IMR-90 (cell line): ENCODE measurements at regions not wholly inside any gene's neighbourhood (a gene's known extent, or its start where the extent isn't known, plus 50 kb on each side); places are given as distances from the start of the nearest gene placed in this dataset.

Source experiments
- ATAC-seq: fragments of 200-7000 bp; cut with Tn5 transposase; 2 replicates; pipeline ENCODE4 v1.9.1; 2020; ENCODE audit warnings: low read depth, mild to moderate bottlenecking, moderate library complexity
- BruUV-seq: library from RNA; stranded (reverse); fragments of 400-500 nt; replicated peaks from 2 replicates; lab custom pipeline; 2021; lab: Mats Ljungman, UMichigan
- CTCF ChIA-PET: fragments of 300-600 bp; formaldehyde crosslinking; extraction: SDS; loops from one replicate; lab custom pipeline; 2021; ENCODE audit warnings: antibody characterized with exemption; lab: Yijun Ruan, JAX
- POLR2A ChIA-PET: fragments of 300-600 bp; sonication (Branson Sonifier 250); formaldehyde crosslinking; loops from one replicate; lab custom pipeline; 2022; ENCODE audit warnings: antibody characterized with exemption; ENCODE audit not compliant: unreplicated experiment; lab: Charles Lee
- DNase-seq: peaks from one replicate; pipeline ENCODE4 v3.0.0; 2013
- H2AFZ ChIP-seq: replicated peaks from 2 replicates; pipeline ENCODE3; 2013; ENCODE audit warnings: low read length, mild to moderate bottlenecking; ENCODE audit not compliant: poor library complexity
- H2AK5ac ChIP-seq: 2 replicates; pipeline ENCODE4 v1.6.1; 2013; ENCODE audit warnings: low read depth, low read length, inconsistent platforms
- H2AK9ac ChIP-seq: replicated peaks from 2 replicates; pipeline ENCODE3; 2013; ENCODE audit warnings: mild to moderate bottlenecking, low read depth, low read length, moderate library complexity; ENCODE audit not compliant: poor library complexity
- H2BK120ac ChIP-seq: 2 replicates; pipeline ENCODE4 v1.6.1; 2013; ENCODE audit warnings: low read depth, low read length, inconsistent platforms
- H2BK15ac ChIP-seq: 3 replicates; pipeline ENCODE4 v1.6.1; 2013; ENCODE audit warnings: low read depth, low read length, inconsistent platforms
- H2BK20ac ChIP-seq: 2 replicates; pipeline ENCODE4 v1.6.1; 2013; ENCODE audit warnings: low read depth, mild to moderate bottlenecking, inconsistent platforms, low read length, moderate library complexity
- H2BK5ac ChIP-seq: 2 replicates; pipeline ENCODE4 v1.6.1; 2013; ENCODE audit warnings: mild to moderate bottlenecking, low read depth, low read length, inconsistent platforms; ENCODE audit not compliant: poor library complexity, severe bottlenecking
- H3K14ac ChIP-seq: replicated peaks from 2 replicates; pipeline ENCODE4 v1.6.1; 2013; ENCODE audit warnings: low read depth, low read length, inconsistent platforms
- H3K18ac ChIP-seq: 2 replicates; pipeline ENCODE4 v1.6.1; 2013; ENCODE audit warnings: low read depth, low read length, control low read depth
- H3K23ac ChIP-seq: 2 replicates; pipeline ENCODE4 v1.6.1; 2013; ENCODE audit warnings: low read depth, low read length, inconsistent platforms
- H3K27ac ChIP-seq: 2 replicates; pipeline ENCODE4 v1.5.1; 2013; ENCODE audit warnings: mild to moderate bottlenecking, control low read depth, low read length; ENCODE audit not compliant: insufficient read depth
- H3K27me3 ChIP-seq: 2 replicates; pipeline ENCODE4 v1.6.1; 2013; ENCODE audit warnings: low read length; ENCODE audit not compliant: control insufficient read depth, insufficient read depth
- H3K36me3 ChIP-seq: 2 replicates; pipeline ENCODE4 v1.6.1; 2013; ENCODE audit warnings: low read length, mixed read lengths; ENCODE audit not compliant: control insufficient read depth, insufficient read depth
- H3K4ac ChIP-seq: 2 replicates; pipeline ENCODE4 v1.6.1; 2013; ENCODE audit warnings: low read depth, low read length, inconsistent platforms
- H3K4me1 ChIP-seq: 2 replicates; pipeline ENCODE4 v1.6.1; 2013; ENCODE audit warnings: low read length, mixed read lengths; ENCODE audit not compliant: control insufficient read depth, insufficient read depth
- H3K4me2 ChIP-seq: 2 replicates; pipeline ENCODE4 v1.6.1; 2013; ENCODE audit warnings: low read depth, mild to moderate bottlenecking, control low read depth, low read length, moderate library complexity
- H3K4me3 ChIP-seq: 2 replicates; pipeline ENCODE4 v1.5.1; 2013; ENCODE audit warnings: low read depth, mild to moderate bottlenecking, control low read depth, low read length, moderate library complexity; ENCODE audit not compliant: insufficient read depth
- H3K56ac ChIP-seq: 2 replicates; pipeline ENCODE4 v1.6.1; 2013; ENCODE audit warnings: low read length, inconsistent platforms; ENCODE audit not compliant: insufficient read depth; ENCODE audit errors: extremely low read depth
- H3K79me1 ChIP-seq, 2 experiments: 2 replicates each; pipeline ENCODE4 v1.6.1; 2013; ENCODE audit warnings: low read length in 2 of 2, inconsistent platforms in 1 of 2, low read depth in 1 of 2
- H3K9ac ChIP-seq: 2 replicates; pipeline ENCODE4 v1.6.1; 2013; ENCODE audit warnings: low read depth, low read length, control low read depth
- H3K9me1 ChIP-seq: 2 replicates; pipeline ENCODE4 v1.6.1; 2013; ENCODE audit warnings: low read length, inconsistent platforms; ENCODE audit not compliant: insufficient read depth
- H3K9me3 ChIP-seq: 2 replicates; pipeline ENCODE4 v1.6.1; 2013; ENCODE audit warnings: low read length; ENCODE audit not compliant: control insufficient read depth, insufficient read depth
- H4K20me1 ChIP-seq: 2 replicates; pipeline ENCODE4 v1.6.1; 2013; ENCODE audit warnings: low read length, inconsistent platforms; ENCODE audit not compliant: insufficient read depth
- H4K5ac ChIP-seq: 2 replicates; pipeline ENCODE4 v1.6.1; 2013; ENCODE audit warnings: mild to moderate bottlenecking, low read depth, low read length, control low read depth
- H4K8ac ChIP-seq, 2 experiments: 2 replicates each; pipeline ENCODE4 v1.6.1; 2013; ENCODE audit warnings: low read depth in 2 of 2, low read length in 2 of 2, control low read depth in 1 of 2, inconsistent platforms in 1 of 2
- H4K91ac ChIP-seq: 2 replicates; pipeline ENCODE4 v1.6.1; 2013; ENCODE audit warnings: low read depth, low read length, inconsistent platforms; ENCODE audit not compliant: insufficient read depth
- NFE2L2 ChIP-seq: fragments of 150-350 bp; IDR thresholded peaks from 2 replicates; pipeline ENCODE4 v1.6.1; 2016; ENCODE audit warnings: low read depth, mild to moderate bottlenecking, low read length
- RCOR1 ChIP-seq: IDR thresholded peaks from 2 replicates; pipeline ENCODE4 v1.6.1; 2012; ENCODE audit warnings: mild to moderate bottlenecking, low read length, improper control_type of control experiment; ENCODE audit not compliant: insufficient replicate concordance
- RFX5 ChIP-seq: IDR thresholded peaks from 2 replicates; pipeline ENCODE4 v1.8.0; 2012; ENCODE audit warnings: low read depth, mild to moderate bottlenecking, low read length, moderate library complexity
- WGBS, 2 experiments: methylation state at CpG; one replicate each; pipeline versions ENCODE4 v1.1.5 to v1.1.7; 2013; ENCODE audit warnings: missing lambda C conversion rate in 2 of 2; ENCODE audit not compliant: insufficient read length in 1 of 2; ENCODE audit errors: extremely low coverage in 2 of 2; 5-methylcytosine and 5-hydroxymethylcytosine counted together
- dilution Hi-C: fragments of 300-500 bp; cut with HindIII; formaldehyde crosslinking; loops from one replicate; pipeline ENCODE4 v1.14.3; 2018; ENCODE audit warnings: low sequenced_read_pairs; ENCODE audit not compliant: unreplicated experiment
- in situ Hi-C: fragments of 300-500 bp; cut with MboI; formaldehyde crosslinking; loops from 3 replicates; pipeline ENCODE4 v1.14.3; 2019; ENCODE audit warnings: low sequenced_read_pairs, inconsistent platforms, mixed read lengths
- intact Hi-C: fragments of 100-400 bp; cut with micrococcal nuclease; formaldehyde crosslinking; loops from 2 replicates; pipeline ENCODE4 v1.10.0; 2022

DNA sequence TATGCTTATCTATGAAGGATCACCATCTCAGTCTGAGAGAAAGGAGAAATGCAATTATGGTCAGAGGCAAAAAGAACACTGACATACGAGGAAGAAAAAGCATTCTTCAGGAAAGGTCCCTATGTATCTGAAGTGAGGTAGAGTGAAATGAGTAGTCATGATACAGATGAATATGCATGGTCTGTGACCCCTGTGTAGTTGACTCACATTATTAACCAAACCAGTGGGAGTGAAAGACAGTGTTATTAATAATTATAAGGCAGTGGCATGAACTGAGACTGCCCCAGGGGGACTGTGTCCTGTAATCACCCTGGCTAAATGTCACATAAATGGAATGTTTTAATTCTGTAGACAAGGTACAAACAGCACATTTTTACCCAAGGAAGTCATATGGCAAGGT, 1320.2 kb upstream of the PCDH9 start:
- no peak overlapping the region for H2BK20ac ChIP-seq
- intact Hi-C loops: no loop called here
- BruUV-seq: no TSS peak

More for the DNA sequence above, 1320.2 kb upstream of the PCDH9 start:
- no peak overlapping the region for H2AFZ ChIP-seq
- no peak overlapping the region for H3K4me2 ChIP-seq
- in situ Hi-C loops: no loop called here
- no peaks in the 10 kb centered on the region for H3K79me1 ChIP-seq
- H3K4me3 ChIP-seq: no peak overlapping the region
- no peak overlapping the region for H3K9ac ChIP-seq
- no peak for TF ChIP-seq NFE2L2
- TF ChIP-seq RFX5: no peak
- TF ChIP-seq RCOR1: no peak
- H3K4me1 ChIP-seq: no peaks in the 10 kb centered on the region
- no peak overlapping the region for H2AK9ac ChIP-seq
- no peak overlapping the region for H2BK120ac ChIP-seq
- no peak overlapping the region for H3K4ac ChIP-seq
- no peak overlapping the region for H3K14ac ChIP-seq
- H3K56ac ChIP-seq: no peak overlapping the region
- H4K5ac ChIP-seq: no peak overlapping the region
- H3K9me3 ChIP-seq: peaks cover 11% of the 10 kb centered on the region
- H2BK5ac ChIP-seq: no peak overlapping the region
- no peak overlapping the region for H3K18ac ChIP-seq
- no peaks in the 10 kb centered on the region for H3K27me3 ChIP-seq
- H3K23ac ChIP-seq: no peak overlapping the region
- no peaks in the 10 kb centered on the region for H3K36me3 ChIP-seq
- H4K8ac ChIP-seq: no peak overlapping the region
- no CpG with 5 or more reads among the region's 1 CpG for WGBS, 2 experiments
- no peak overlapping the region for H4K91ac ChIP-seq
- no peaks in the 10 kb centered on the region for H3K9me1 ChIP-seq
- ChIA-PET POLR2A (no interaction called here), CTCF (no interaction called here)
- no peak overlapping the region for H2BK15ac ChIP-seq
- dilution Hi-C loops: no loop called here
- ATAC-seq (no peak), DNase-seq (no peak)
- H2AK5ac ChIP-seq: no peak overlapping the region
- no peak overlapping the region for H3K27ac ChIP-seq
- H4K20me1 ChIP-seq: no peaks in the 10 kb centered on the region
